ENCODE measurements at regions not wholly inside any gene's neighbourhood (a gene's known extent, or its start where the extent isn't known, plus 50 kb on each side); places are given as distances from the start of the nearest gene placed in this dataset.

GRCh38 chr2:9085353-9085752, 81.9 kb upstream of the MBOAT2 start:
- no peak for TF ChIP-seq ZBTB40 (IDR thresholded peaks at IDR 0.05; ENCODE audit: borderline replicate concordance)
- no peak for TF ChIP-seq POLR2A (IDR thresholded peaks at IDR 0.05; ENCODE audit: low read depth, low read length)
- TF ChIP-seq RBBP5 (conservative IDR thresholded peaks at IDR 0.05) = no peak
- TF ChIP-seq ATF2 (IDR thresholded peaks at IDR 0.05; ENCODE audit: low read length) = no peak
